ENCODE measurements at regions not wholly inside any gene's neighbourhood (a gene's known extent, or its start where the extent isn't known, plus 50 kb on each side); places are given as distances from the start of the nearest gene placed in this dataset.

DNA sequence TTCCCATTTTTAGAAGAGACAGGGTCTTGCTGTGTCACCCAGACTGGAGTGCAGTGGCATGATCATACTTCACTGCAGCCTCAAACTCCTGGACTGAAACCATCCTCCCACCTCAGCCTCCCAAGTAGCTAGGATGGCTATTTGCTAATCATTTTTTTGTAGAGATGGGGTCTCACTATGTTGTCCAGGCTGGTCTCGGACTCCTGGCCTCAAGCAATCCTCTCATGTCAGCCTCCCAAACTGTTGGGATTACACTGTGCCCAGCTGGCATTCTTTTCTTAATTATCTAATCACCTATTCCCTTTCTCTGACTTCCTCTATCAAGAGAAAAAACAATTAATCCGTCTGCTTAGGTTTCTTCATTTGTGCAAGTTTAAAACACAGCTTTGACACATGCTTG, 172.5 kb upstream of the TRIM24 start:
- TF ChIP-seq, protein P1, sequence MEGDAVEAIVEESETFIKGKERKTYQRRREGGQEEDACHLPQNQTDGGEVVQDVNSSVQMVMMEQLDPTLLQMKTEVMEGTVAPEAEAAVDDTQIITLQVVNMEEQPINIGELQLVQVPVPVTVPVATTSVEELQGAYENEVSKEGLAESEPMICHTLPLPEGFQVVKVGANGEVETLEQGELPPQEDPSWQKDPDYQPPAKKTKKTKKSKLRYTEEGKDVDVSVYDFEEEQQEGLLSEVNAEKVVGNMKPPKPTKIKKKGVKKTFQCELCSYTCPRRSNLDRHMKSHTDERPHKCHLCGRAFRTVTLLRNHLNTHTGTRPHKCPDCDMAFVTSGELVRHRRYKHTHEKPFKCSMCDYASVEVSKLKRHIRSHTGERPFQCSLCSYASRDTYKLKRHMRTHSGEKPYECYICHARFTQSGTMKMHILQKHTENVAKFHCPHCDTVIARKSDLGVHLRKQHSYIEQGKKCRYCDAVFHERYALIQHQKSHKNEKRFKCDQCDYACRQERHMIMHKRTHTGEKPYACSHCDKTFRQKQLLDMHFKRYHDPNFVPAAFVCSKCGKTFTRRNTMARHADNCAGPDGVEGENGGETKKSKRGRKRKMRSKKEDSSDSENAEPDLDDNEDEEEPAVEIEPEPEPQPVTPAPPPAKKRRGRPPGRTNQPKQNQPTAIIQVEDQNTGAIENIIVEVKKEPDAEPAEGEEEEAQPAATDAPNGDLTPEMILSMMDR (IDR thresholded peaks at IDR 0.05), result no peak
- TF ChIP-seq POLR2A (IDR thresholded peaks at IDR 0.05), result no peak

All from esophagus squamous epithelium (tissue), 4 donors.